Fibroblast of lung (primary cell): ENCODE measurements at regions not wholly inside any gene's neighbourhood (a gene's known extent, or its start where the extent isn't known, plus 50 kb on each side); places are given as distances from the start of the nearest gene placed in this dataset.

Experiments used
- DNase-seq, 2 donors: peaks; one replicate each; pipeline versions ENCODE4 v3.0.0 to v3.0.0-alpha.2; 2010; ENCODE audit warnings: low read depth in 2 of 2
- H2AFZ ChIP-seq: 2 replicates; pipeline ENCODE4 v1.5.1; 2012; ENCODE audit warnings: low read length, control low read depth, inconsistent platforms
- H3K27ac ChIP-seq: 2 replicates; pipeline ENCODE4 v1.5.1; 2011; ENCODE audit warnings: low read length, control low read depth; ENCODE audit not compliant: insufficient read depth
- H3K27me3 ChIP-seq: 2 replicates; pipeline ENCODE4 v1.5.1; 2011; ENCODE audit warnings: mild to moderate bottlenecking, low read length; ENCODE audit not compliant: control insufficient read depth, insufficient read depth
- H3K36me3 ChIP-seq: 2 replicates; pipeline ENCODE4 v1.5.1; 2011; ENCODE audit warnings: low read length; ENCODE audit not compliant: control insufficient read depth, insufficient read depth
- H3K4me1 ChIP-seq: 2 replicates; pipeline ENCODE4 v1.5.1; 2011; ENCODE audit warnings: low read length; ENCODE audit not compliant: control insufficient read depth, insufficient read depth; ENCODE audit errors: extremely low read depth
- H3K4me2 ChIP-seq: 2 replicates; pipeline ENCODE4 v1.5.1; 2011; ENCODE audit warnings: low read length, control low read depth; ENCODE audit not compliant: insufficient read depth; ENCODE audit errors: extremely low read depth
- H3K4me3 ChIP-seq, 4 experiments: fragments of 200-600 bp in 1 of 4; sonication (generic) in 1 of 4; replicated peaks in 1 of 4; 2 replicates each; pipeline ENCODE4 v1.5.1; 2011 to 2016; ENCODE audit warnings: low read length in 4 of 4, low read depth in 3 of 4, mild to moderate bottlenecking in 3 of 4, control low read depth in 2 of 4, inconsistent platforms in 1 of 4, mixed read lengths in 1 of 4; ENCODE audit not compliant: insufficient read depth in 1 of 4; ENCODE audit errors: control extremely low read depth in 1 of 4
- H3K79me2 ChIP-seq: 2 replicates; pipeline ENCODE4 v1.5.1; 2012; ENCODE audit warnings: mild to moderate bottlenecking, low read length, inconsistent platforms; ENCODE audit not compliant: control insufficient read depth, insufficient read depth
- H3K9ac ChIP-seq: 2 replicates; pipeline ENCODE4 v1.5.1; 2011; ENCODE audit warnings: mild to moderate bottlenecking, low read length, control low read depth; ENCODE audit not compliant: insufficient read depth
- H3K9me3 ChIP-seq: 2 replicates; pipeline ENCODE4 v1.5.1; 2012; ENCODE audit warnings: low read depth, low read length; ENCODE audit not compliant: control insufficient read depth, insufficient read depth
- H4K20me1 ChIP-seq: 2 replicates; pipeline ENCODE4 v1.5.1; 2011; ENCODE audit warnings: low read length; ENCODE audit not compliant: control insufficient read depth, insufficient read depth; ENCODE audit errors: extremely low read depth
- EZH2 ChIP-seq: IDR thresholded peaks from 2 replicates; pipeline ENCODE4 v1.5.1; 2012; ENCODE audit warnings: low read length, control low read depth, mild to moderate bottlenecking; ENCODE audit errors: missing control alignments
- TF ChIP-seq, protein P1 (sequence below), 2 donors: IDR thresholded peaks in 1 of 2; conservative IDR thresholded peaks in 1 of 2; 1 replicate in 1 of 2; 2 replicates in 1 of 2; pipeline ENCODE4 v1.5.1; 2011 to 2012; ENCODE audit warnings: low read length in 2 of 2, control low read depth in 1 of 2, inconsistent platforms in 1 of 2, low read depth in 1 of 2, mild to moderate bottlenecking in 1 of 2

DNA sequence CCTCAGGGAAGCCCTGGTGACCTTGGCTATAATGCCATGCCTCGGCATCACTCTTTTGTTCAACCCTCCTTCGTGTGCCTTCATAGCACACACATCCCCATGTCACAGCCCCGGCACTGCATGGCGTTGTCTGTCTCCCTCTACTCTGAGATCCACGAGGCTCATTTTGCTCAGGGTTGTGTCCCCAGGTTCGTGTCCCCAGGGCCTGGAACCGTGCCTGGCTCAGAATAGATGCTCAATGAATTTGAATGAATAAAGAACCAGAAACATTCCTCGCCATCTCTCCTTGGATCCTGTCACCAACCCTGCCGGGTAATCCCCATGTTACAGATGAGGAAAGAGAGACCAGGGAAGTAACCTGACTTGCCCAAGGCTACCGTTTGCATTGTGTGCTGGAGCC lies 177.3 kb downstream of the PTPRU start:
- Histone ChIP-seq H2AFZ (no peak overlapping the region), H3K36me3 (no peaks in the 10 kb centered on the region), H3K4me3 (no peak overlapping the region), H3K9ac (no peak overlapping the region), H3K4me1 (no peaks in the 10 kb centered on the region), H3K27me3 (no peaks in the 10 kb centered on the region), H4K20me1 (no peaks in the 10 kb centered on the region), H3K9me3 (no peaks in the 10 kb centered on the region), H3K79me2 (no peaks in the 10 kb centered on the region), H3K27ac (no peak overlapping the region), H3K4me2 (no peak overlapping the region)
- DNase-seq, result no peak
- TF ChIP-seq, protein P1, sequence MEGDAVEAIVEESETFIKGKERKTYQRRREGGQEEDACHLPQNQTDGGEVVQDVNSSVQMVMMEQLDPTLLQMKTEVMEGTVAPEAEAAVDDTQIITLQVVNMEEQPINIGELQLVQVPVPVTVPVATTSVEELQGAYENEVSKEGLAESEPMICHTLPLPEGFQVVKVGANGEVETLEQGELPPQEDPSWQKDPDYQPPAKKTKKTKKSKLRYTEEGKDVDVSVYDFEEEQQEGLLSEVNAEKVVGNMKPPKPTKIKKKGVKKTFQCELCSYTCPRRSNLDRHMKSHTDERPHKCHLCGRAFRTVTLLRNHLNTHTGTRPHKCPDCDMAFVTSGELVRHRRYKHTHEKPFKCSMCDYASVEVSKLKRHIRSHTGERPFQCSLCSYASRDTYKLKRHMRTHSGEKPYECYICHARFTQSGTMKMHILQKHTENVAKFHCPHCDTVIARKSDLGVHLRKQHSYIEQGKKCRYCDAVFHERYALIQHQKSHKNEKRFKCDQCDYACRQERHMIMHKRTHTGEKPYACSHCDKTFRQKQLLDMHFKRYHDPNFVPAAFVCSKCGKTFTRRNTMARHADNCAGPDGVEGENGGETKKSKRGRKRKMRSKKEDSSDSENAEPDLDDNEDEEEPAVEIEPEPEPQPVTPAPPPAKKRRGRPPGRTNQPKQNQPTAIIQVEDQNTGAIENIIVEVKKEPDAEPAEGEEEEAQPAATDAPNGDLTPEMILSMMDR (conservative IDR thresholded peaks at IDR 0.05 in 1 of 2, IDR thresholded peaks at IDR 0.05 in 1 of 2; ENCODE audit: low read depth in 1 of 2, low read length in 2 of 2), result no peak
- no peak for TF ChIP-seq EZH2

- Histone ChIP-seq H3K4me3 (no peak overlapping the region), H3K9ac (no peak overlapping the region), H3K4me1 (no peaks in the 10 kb centered on the region), H3K79me2 (no peaks in the 10 kb centered on the region), H3K36me3 (no peaks in the 10 kb centered on the region), H2AFZ (no peak overlapping the region), H3K4me2 (no peak overlapping the region), H3K27me3 (no peaks in the 10 kb centered on the region), H3K9me3 (no peaks in the 10 kb centered on the region), H3K27ac (no peak overlapping the region), H4K20me1 (no peaks in the 10 kb centered on the region)
- no peak for TF ChIP-seq EZH2
- TF ChIP-seq, protein P1 (conservative IDR thresholded peaks at IDR 0.05 in 1 of 2, IDR thresholded peaks at IDR 0.05 in 1 of 2; ENCODE audit: low read depth in 1 of 2, low read length in 2 of 2), result no peak
- no peak for DNase-seq
These were observed 176.3 kb downstream of the PTPRU start for GRCh38 chr1:29412591-29412990.

- Histone ChIP-seq H3K9ac (no peak overlapping the region), H3K27me3 (no peaks in the 10 kb centered on the region), H3K9me3 (no peaks in the 10 kb centered on the region), H3K27ac (no peak overlapping the region), H2AFZ (no peak overlapping the region), H3K4me1 (no peaks in the 10 kb centered on the region), H3K79me2 (no peaks in the 10 kb centered on the region), H3K4me2 (no peak overlapping the region), H4K20me1 (no peaks in the 10 kb centered on the region), H3K4me3 (no peak overlapping the region), H3K36me3 (no peaks in the 10 kb centered on the region)
- TF ChIP-seq EZH2, result no peak
- TF ChIP-seq, protein P1 (conservative IDR thresholded peaks at IDR 0.05 in 1 of 2, IDR thresholded peaks at IDR 0.05 in 1 of 2; ENCODE audit: low read depth in 1 of 2, low read length in 2 of 2), result no peak
- no peak for DNase-seq
These were observed 174.2 kb downstream of the PTPRU start for GRCh38 chr1:29410476-29410875.
